ENCODE measurements at regions not wholly inside any gene's neighbourhood (a gene's known extent, or its start where the extent isn't known, plus 50 kb on each side); places are given as distances from the start of the nearest gene placed in this dataset.
"Not testable (repeated sequence)": the region's sequence is repeated elsewhere in the genome, so short reads cannot be mapped to it uniquely, and the experiment has no call there.

GRCh38 chr6:137970368-137970767 is 103.3 kb downstream of the TNFAIP3 start:
- no peak for FAIRE-seq

DNA sequence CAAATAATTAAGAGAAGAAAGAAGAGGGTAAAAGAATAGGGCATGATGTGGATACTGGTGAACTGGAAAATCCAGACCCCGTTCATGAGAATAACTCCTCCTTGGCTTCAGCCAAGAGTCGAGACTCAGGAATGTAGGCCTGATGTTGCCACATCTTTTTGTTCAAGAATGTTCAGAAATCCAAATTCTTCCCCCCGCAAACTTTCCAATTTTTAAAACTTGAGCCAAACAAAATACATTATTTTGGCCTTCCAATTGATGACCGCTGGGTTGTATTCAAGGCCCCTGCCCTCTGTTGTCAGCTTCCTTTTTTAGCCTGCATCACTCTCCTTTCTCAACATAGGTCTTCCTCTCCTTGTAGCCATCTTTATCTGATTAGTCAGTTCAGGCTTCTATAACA is 106.1 kb downstream of the TNFAIP3 start:
- FAIRE-seq = no peak

DNA sequence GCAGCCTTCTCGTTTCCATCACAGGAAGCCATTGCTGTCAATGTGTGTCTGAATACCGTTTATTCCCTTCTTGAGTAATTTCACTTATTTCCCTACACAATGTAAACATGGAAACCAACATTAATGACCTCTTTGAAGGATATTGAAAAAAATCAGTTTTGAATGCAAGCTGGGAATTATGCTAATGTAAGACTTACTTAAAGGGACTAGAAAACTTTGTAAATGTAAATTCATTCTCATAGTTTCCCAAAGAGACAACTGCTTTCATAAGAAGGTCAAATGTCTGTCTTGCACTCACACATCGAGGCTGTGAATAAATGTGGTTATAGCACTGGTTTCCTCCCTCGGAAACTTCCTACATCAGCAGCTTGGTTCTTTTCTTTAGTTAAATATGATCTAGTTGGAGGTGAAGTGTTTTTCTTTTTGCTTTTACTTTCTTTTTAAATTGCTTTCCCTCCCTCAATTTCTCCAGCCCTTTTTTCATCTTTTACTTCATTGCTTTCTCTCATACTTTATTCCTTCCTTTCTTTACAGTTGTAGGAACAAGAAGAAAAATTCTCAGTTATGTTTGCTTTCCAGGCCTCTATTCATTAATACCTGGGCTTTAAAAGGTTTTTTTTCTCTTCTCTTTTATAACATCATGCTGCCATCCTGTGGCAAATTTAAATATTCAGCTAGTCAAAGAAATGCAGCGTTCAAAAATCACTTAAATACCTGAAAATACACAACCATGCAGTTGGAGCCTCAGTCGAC is 108.3 kb downstream of the TNFAIP3 start:
- no peak for FAIRE-seq

DNA sequence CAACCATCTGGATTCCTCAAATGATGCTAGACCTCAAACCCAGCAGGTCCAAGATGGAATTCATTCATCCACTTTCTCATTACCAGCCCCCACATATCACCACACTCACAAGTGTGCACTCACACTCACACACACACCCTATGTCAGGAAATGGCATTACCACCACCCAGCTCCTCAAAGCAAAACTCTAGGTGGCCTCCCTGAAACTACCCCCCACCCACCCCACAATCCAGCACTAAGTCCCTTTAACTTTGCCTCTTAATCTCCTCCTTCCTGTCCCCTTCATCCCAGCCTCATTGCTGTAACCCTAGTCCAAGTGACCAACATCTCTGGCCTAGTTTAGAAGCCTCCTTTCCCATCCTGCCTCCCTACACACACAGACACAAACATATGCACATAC is 109.4 kb downstream of the TNFAIP3 start:
- no peak for FAIRE-seq

GRCh38 chr6:137977206-137977605 is 110.1 kb downstream of the TNFAIP3 start:
- FAIRE-seq = no peak

DNA sequence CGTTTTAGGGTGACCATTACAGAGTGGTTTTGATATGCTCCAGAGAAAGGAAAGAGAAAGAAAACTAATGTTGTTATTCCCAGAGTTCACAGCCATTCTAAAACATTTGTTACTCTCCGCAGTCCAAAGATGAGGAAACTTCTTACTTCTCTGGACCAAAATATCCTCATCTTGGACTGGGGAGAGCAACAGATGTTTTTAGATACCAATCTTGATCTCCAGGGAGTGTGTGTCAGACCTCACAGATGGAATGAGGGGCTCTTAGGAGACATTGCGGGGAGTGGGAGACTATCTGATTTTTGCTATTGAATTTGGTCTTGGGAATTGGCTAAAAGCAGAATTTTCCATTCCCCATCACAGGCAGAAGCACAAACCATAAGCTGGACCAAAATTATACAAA is 110.8 kb downstream of the TNFAIP3 start:
- no peak for FAIRE-seq

- FAIRE-seq = no peak
Observed at GRCh38 chr6:137978252-137978896, 111.3 kb downstream of the TNFAIP3 start.

DNA sequence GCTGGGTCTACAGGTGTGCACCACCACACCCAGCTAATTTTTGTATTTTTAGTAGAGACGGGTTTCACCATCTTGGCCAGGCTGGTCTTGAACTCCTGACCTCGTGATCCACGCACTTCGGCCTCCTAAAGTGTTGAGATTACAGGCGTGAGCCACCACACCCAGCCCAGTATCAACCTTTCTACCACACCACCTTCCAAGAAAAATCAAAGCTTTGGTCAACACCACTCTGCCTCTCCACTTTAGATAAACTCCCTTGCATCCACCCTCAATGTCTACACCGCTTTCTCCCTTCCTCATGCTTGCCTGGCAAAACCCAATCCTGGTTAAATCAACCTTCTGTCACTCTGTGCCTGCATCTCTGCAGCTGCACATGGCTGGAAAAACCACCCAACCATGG is 112.2 kb downstream of the TNFAIP3 start:
- not testable (repeated sequence) for FAIRE-seq

GRCh38 chr6:137980777-137981176 is 113.7 kb downstream of the TNFAIP3 start:
- no peak for FAIRE-seq

- FAIRE-seq = no peak
Observed at GRCh38 chr6:137981758-137982157, 114.7 kb downstream of the TNFAIP3 start.

GRCh38 chr6:137982418-137983189 is 115.5 kb downstream of the TNFAIP3 start:
- FAIRE-seq = no peak

- no peak for FAIRE-seq
Observed at GRCh38 chr6:137983269-137983668, 116.2 kb downstream of the TNFAIP3 start.

DNA sequence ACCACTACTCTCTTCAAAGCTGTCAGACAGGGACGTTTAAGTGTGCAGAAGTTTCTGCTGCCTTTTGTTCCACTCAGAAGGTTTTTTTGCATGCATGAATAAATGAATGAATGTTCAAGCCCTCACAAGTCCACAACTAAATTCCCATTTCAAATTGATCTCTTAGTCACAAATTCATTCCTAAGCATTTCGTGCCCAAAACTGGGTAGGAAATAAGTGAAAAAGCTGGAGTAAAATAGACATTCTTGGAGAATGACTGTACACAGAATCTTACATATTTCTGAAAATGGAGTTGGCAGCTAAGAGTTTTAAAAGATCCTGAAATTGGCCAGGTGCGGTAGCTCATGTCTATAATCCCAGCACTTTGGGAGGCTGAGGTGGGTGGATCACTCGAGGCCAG is 117.6 kb downstream of the PERP start:
- FAIRE-seq = no peak

DNA sequence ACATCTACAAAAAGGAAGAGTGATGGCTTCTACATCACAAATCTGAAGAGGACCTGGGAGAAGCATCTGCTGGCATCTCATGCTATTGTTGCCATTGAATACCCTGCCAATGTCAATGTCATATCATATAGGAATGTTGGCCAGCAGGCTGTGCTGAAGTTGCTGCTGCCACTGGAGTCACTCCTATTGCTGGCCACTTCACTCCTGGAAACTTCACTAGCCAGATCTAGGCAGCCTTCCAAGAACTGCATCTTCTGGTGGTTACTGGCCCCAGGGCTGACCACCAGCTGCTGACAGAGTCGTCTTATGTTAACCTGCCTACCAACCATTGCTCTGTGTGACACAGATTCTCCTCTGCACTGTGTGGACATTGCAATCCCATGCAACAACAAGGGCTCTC is 111.8 kb downstream of the PERP start:
- FAIRE-seq = no peak

DNA sequence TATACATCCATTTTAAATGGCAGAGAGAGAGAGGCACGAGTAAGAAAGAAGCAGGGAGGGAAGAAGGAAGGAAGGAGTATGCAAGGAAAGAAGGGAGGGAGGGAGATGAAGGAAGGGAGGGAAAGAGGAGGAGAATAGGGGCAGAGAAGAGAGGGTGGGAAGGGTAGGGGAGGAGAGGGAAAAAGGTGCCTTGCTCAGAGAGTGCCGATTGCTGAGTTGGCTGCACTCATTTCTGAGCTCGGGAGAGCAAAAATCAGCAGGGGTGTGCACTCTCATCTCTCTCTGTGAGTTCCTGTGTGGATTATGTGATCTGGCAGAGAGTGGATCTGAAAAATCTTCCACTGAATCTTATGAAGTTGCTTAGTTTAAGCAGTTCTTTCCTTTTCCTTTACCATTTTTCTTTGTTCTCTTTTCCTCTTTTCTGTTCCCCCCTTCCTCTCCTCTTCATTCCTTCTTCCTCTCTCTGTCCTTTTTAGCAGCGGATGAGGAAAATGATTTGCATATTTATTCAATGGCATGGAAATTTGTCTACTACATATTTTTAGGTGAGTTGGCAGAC is 108.7 kb downstream of the PERP start:
- no peak for FAIRE-seq

DNA sequence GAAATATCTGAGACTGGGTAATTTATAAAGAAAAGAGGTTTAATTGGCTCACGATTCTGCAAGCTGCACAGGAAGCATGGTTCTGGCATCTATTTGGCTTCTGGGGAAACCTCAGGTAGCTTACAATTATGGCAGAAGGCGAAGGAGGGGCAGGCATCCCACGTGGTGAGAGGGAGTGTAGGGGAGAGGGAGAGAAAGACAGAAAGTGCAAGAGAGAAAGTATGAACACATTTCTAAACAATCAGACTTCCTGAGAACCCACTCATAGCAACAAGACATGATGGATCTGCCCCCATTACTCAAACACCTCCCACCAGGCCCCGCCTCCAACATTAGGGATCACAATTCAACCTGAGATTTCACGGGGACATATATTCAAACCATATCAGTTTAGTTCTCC is 107.4 kb downstream of the PERP start:
- no peak for FAIRE-seq

DNA sequence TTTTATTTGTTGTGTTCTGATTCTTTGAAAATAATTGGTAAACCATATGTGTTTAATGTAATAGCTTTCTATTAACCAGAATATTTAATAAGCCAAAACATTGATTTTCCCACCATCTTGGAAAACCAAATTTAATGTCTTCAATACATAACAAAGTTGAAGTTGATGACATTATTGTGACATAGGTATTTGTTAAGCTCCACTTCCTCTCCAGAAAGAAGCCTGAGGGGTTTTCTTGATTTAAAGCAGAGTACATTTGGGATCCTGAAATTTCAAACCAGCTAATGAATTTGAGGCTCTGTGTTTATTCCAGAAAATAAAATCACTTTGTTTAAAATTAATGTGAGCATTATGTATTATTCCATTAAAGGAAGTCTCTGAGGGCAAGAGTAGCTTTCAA is 106.3 kb downstream of the PERP start:
- peak; percentile 48 for FAIRE-seq

DNA sequence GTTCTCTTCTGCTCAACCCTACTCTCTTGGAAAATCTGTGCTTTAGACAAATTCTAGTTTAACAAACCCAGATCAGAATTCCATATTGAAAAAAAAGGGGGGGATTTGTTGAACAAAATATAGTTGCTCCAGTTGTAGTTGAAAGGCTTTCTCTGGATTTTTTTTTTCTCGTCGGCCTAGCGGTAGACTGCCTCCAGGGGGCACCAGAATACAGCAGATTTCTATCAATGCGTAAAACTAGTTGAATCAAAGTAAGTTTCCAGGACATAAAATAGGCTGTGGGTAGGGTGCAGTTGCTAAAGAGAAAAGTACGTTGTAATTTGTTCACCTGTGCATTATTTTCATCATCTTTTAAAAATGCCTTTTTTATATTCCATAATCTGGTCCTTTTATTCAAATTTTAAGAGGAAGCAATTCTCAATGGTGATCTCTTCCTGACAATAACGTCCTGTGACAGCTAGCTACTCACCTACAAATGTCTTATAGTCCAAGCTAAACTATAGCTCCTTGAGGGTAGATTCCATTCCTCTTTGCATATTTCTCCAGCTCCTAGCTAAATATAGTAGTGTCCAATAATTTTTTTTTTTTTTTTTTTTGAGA is 105.4 kb downstream of the PERP start:
- FAIRE-seq = peak; percentile 95

DNA sequence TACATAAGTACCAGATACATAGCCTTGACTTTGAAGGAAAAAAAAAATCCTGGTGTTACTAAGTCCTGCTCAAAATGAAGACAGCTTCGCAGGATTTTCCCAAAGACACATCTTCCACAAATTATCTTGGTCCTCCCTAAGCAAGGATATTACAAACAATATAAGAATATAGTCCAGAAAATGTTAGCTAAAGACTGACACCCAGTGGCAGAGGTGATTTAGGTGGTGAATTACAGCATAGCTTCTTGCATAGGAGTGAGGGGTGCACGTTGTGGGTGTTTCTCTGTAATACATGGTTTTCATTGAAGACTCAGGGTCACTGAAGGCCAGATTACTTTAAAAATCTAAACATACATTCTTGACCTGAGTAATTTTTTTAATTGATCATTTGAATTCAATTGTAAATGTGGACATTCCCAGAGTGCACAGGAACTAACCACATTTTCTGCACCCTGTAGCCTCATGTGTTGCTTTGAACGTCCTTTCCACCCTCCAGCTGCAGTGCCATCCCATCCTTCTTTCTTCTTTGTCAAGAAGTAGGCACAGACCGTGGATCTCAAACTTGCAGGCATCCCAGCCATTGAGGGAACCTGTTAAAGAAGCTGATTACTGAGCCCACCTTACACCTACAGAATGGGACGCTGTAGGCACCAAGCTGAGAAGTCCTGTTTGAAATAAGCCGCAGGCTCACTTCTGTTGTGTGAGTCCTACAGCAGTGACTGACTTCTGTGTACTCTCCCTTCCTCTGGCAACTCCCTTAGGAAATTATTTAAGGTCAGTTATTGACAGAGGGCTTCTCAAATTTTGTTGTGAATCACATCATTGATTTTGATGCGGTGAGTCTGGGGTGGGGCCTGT is 102.6 kb downstream of the PERP start:
- FAIRE-seq = peak; percentile 51

DNA sequence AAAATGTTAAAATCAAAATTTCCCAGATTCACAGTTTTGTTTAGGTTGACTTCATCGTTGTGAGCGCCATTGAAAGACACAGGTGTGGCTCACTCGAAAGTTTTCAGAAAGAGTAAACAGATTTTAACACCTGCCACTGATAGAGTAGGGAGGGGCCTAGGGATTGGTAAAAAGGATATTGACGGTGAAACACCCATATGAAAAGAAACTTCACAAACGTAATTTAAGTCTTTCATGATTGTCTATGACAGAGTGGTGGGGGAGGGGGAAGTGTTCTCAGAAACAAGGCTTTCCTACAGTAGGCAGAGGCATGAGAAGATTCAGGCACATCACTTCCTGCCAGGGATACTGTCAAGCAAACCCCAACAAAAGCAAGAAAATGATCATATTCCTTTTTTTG is 101.4 kb downstream of the PERP start:
- FAIRE-seq = no peak

- FAIRE-seq = peak; percentile 54
Observed at GRCh38 chr6:138007014-138007472, 100.2 kb downstream of the PERP start.

DNA sequence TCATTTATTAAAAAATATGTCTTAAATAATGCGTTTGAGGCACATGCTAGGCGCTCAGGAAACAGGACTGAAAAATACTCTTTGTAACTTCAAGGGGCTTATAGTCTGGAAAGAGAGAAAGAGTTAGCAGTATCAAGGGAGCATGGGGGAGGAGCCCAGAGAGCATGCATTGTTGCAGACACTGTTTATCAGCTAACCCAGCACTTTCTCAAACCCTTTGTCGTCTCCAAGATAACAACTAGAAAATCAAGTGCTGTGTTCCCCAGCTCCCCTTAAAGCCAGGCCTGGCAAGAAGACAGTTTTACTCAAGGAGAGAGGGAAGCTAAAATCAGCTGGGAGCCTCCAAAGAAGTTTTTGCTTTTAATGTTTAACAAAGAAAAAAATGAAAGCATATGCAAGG is 98.4 kb downstream of the PERP start:
- no peak for FAIRE-seq

Measured in G401.6 (cell line).